Transverse colon (tissue), 4 donors: ENCODE measurements at regions not wholly inside any gene's neighbourhood (a gene's known extent, or its start where the extent isn't known, plus 50 kb on each side); places are given as distances from the start of the nearest gene placed in this dataset.
A peak's percentile ranks its signal among the peaks of the same experiment; 100 is the strongest.

Experiments
- DNase-seq: peaks from one replicate; pipeline ENCODE4 v3.0.0-alpha.2; 2019
- H3K27ac ChIP-seq, 4 donors: fragments of 200-600 bp; sonication (generic); 2 replicates each; pipeline ENCODE4 v1.5.1; 2016 to 2018; ENCODE audit warnings: inconsistent platforms in 4 of 4
- H3K27me3 ChIP-seq: fragments of 200-600 bp; sonication (generic); 2 replicates; pipeline ENCODE4 v1.5.1; 2017; ENCODE audit warnings: inconsistent platforms
- H3K36me3 ChIP-seq, 4 donors: fragments of 200-600 bp; sonication (generic); 2 replicates each; pipeline ENCODE4 v1.5.1; 2017 to 2019; ENCODE audit warnings: inconsistent platforms in 4 of 4
- H3K4me1 ChIP-seq, 4 donors: fragments of 200-600 bp; sonication (generic); 2 replicates each; pipeline ENCODE4 v1.5.1; 2017 to 2020; ENCODE audit warnings: inconsistent platforms in 4 of 4
- H3K4me3 ChIP-seq, 4 donors: fragments of 200-600 bp; sonication (generic); 1 replicate in 1 of 4; 2 replicates in 3 of 4; pipeline versions ENCODE4 v1.5.1 to v1.6.1; 2017 to 2019; ENCODE audit warnings: inconsistent platforms in 4 of 4
- H3K9me3 ChIP-seq, 2 donors: fragments of 200-600 bp; sonication (generic); 2 replicates each; pipeline ENCODE4 v1.5.1; 2017 to 2019; ENCODE audit warnings: inconsistent platforms in 2 of 2
- CTCF ChIP-seq, 5 experiments: fragments of 200-600 bp in 3 of 5; fragments of 450-650 bp in 2 of 5; sonication (generic) in 3 of 5; IDR thresholded peaks; 1 replicate in 2 of 5; 2 replicates in 3 of 5; pipeline ENCODE4 v1.5.1; 2016 to 2017; ENCODE audit warnings: antibody characterized with exemption in 5 of 5, inconsistent platforms in 3 of 5, mild to moderate bottlenecking in 2 of 5, moderate library complexity in 1 of 5
- EP300 ChIP-seq: sonication (generic); formaldehyde crosslinking; IDR thresholded peaks from one replicate; pipeline ENCODE4 v1.6.1; 2017; ENCODE audit warnings: antibody characterized with exemption, low read depth
- POLR2A ChIP-seq: fragments of 450-650 bp; IDR thresholded peaks from one replicate; pipeline ENCODE4 v1.6.1; 2016; ENCODE audit warnings: antibody characterized with exemption, mild to moderate bottlenecking, moderate library complexity
- POLR2AphosphoS5 ChIP-seq, 3 donors: sonication (generic); formaldehyde crosslinking; IDR thresholded peaks; one replicate each; pipeline ENCODE4 v1.6.1; 2016; ENCODE audit warnings: antibody characterized with exemption in 3 of 3
- WGBS, 2 donors: methylation state at CpG; one replicate each; pipeline ENCODE4 v1.1.5; 2018; ENCODE audit warnings: low coverage in 1 of 2; 5-methylcytosine and 5-hydroxymethylcytosine counted together
- in situ Hi-C, 4 donors: fragments of 200-750 bp; cut with MboI; loops; one replicate each; pipeline versions ENCODE4 v1.15.0 to v1.15.1; 2017; ENCODE audit warnings: low sequenced_read_pairs in 3 of 4, low pct_ligation_motif_present in 1 of 4, low pct_unique_long_range_greater_than_20kb in 1 of 4
- intact Hi-C: fragments of 100-400 bp; cut with DNase I; formaldehyde crosslinking; loops from one replicate; pipeline ENCODE4 v1.15.1; 2023; ENCODE audit warnings: low total_unique reads

GRCh38 chr10:28810057-28810870 lies 132.9 kb downstream of the BAMBI start:
- no peak for DNase-seq
- 73 to 76% methylated on average over 9 to 10 of the region's 10 CpGs for WGBS, 2 donors
- H3K4me3 ChIP-seq: no peak overlapping the region
- peaks cover 0 to 15% (median 4%) of the 10 kb centered on the region in 4 donors for H3K4me1 ChIP-seq
- H3K27me3 ChIP-seq: no peaks in the 10 kb centered on the region
- intact Hi-C loops: no loop called here
- no peak for TF ChIP-seq POLR2A
- TF ChIP-seq POLR2AphosphoS5 (IDR thresholded peaks at IDR 0.05): no peak
- no peak for TF ChIP-seq EP300
- TF ChIP-seq CTCF (IDR thresholded peaks at IDR 0.05): no peak
- in situ Hi-C loops: no loop called here
- H3K27ac ChIP-seq: peak overlapping the region in 2 of 4 donors; percentile 7 to 17
- H3K36me3 ChIP-seq: no peaks in the 10 kb centered on the region
- H3K9me3 ChIP-seq: no peaks in the 10 kb centered on the region

- no peak overlapping the region for H3K4me3 ChIP-seq
Observed at GRCh38 chr10:28811639-28812349, 134.5 kb downstream of the BAMBI start.

GRCh38 chr10:28812384-28813372 lies 135.4 kb downstream of the BAMBI start:
- in situ Hi-C loops (no loop called here), intact Hi-C loops (no loop called here)
- Histone ChIP-seq H3K27ac (no peak overlapping the region), H3K4me3 (no peak overlapping the region), H3K9me3 (no peaks in the 10 kb centered on the region), H3K4me1 (peaks cover 0 to under 1% (median 0%) of the 10 kb centered on the region in 4 donors), H3K27me3 (no peaks in the 10 kb centered on the region), H3K36me3 (no peaks in the 10 kb centered on the region)
- TF ChIP-seq POLR2A (no peak), CTCF (IDR thresholded peaks at IDR 0.05) (no peak), EP300 (no peak), POLR2AphosphoS5 (IDR thresholded peaks at IDR 0.05) (no peak)
- no peak for DNase-seq
- 58% methylated on average over 6 to 11 of the region's 11 CpGs for WGBS, 2 donors

More at GRCh38 chr10:28811639-28812349, 134.5 kb downstream of the BAMBI start:
- no peak overlapping the region for H3K27ac ChIP-seq
- TF ChIP-seq POLR2A: no peak
- no peak for TF ChIP-seq CTCF (IDR thresholded peaks at IDR 0.05)
- TF ChIP-seq POLR2AphosphoS5 (IDR thresholded peaks at IDR 0.05): no peak
- TF ChIP-seq EP300: no peak
- no peaks in the 10 kb centered on the region for H3K36me3 ChIP-seq
- intact Hi-C loops (no loop called here), in situ Hi-C loops (no loop called here)
- H3K27me3 ChIP-seq: no peaks in the 10 kb centered on the region
- peaks cover 0 to 7% (median 2%) of the 10 kb centered on the region in 4 donors for H3K4me1 ChIP-seq
- DNase-seq: no peak
- H3K9me3 ChIP-seq: no peaks in the 10 kb centered on the region
- WGBS, 2 donors: 77 to 96% methylated on average over 4 to 8 of the region's 9 CpGs

GRCh38 chr10:28815681-28816080 lies 138.4 kb downstream of the BAMBI start:
- Histone ChIP-seq H3K27ac (no peak overlapping the region), H3K9me3 (no peaks in the 10 kb centered on the region), H3K4me1 (peaks cover 0 to 11% (median 2%) of the 10 kb centered on the region in 4 donors), H3K27me3 (no peaks in the 10 kb centered on the region), H3K4me3 (no peak overlapping the region), H3K36me3 (no peaks in the 10 kb centered on the region)
- intact Hi-C loops: no loop called here
- in situ Hi-C loops: no loop called here
- TF ChIP-seq CTCF (IDR thresholded peaks at IDR 0.05): no peak
- TF ChIP-seq POLR2AphosphoS5 (IDR thresholded peaks at IDR 0.05): no peak
- no peak for TF ChIP-seq POLR2A
- TF ChIP-seq EP300: no peak
- WGBS, 2 donors: 90 to 95% methylated on average over 2 to 10 of the region's 37 CpGs
- DNase-seq: no peak
